Gastrocnemius medialis (tissue), 4 donors: ENCODE measurements at regions not wholly inside any gene's neighbourhood (a gene's known extent, or its start where the extent isn't known, plus 50 kb on each side); places are given as distances from the start of the nearest gene placed in this dataset.

Source experiments
- POLR2A ChIP-seq, 2 donors: fragments of 450-650 bp; IDR thresholded peaks; one replicate each; pipeline ENCODE4 v1.6.1; 2017; ENCODE audit warnings: antibody characterized with exemption in 2 of 2, mild to moderate bottlenecking in 2 of 2, moderate library complexity in 2 of 2
- TF ChIP-seq, protein P1 (sequence below), 5 experiments: fragments of 450-650 bp in 3 of 5; fragments of 200-600 bp in 2 of 5; sonication (generic) in 2 of 5; IDR thresholded peaks in 4 of 5; conservative IDR thresholded peaks in 1 of 5; 1 replicate in 4 of 5; 2 replicates in 1 of 5; pipeline ENCODE4 v1.5.1; 2016 to 2019; ENCODE audit warnings: antibody characterized with exemption in 5 of 5, mild to moderate bottlenecking in 3 of 5, moderate library complexity in 3 of 5

- TF ChIP-seq, protein P1, sequence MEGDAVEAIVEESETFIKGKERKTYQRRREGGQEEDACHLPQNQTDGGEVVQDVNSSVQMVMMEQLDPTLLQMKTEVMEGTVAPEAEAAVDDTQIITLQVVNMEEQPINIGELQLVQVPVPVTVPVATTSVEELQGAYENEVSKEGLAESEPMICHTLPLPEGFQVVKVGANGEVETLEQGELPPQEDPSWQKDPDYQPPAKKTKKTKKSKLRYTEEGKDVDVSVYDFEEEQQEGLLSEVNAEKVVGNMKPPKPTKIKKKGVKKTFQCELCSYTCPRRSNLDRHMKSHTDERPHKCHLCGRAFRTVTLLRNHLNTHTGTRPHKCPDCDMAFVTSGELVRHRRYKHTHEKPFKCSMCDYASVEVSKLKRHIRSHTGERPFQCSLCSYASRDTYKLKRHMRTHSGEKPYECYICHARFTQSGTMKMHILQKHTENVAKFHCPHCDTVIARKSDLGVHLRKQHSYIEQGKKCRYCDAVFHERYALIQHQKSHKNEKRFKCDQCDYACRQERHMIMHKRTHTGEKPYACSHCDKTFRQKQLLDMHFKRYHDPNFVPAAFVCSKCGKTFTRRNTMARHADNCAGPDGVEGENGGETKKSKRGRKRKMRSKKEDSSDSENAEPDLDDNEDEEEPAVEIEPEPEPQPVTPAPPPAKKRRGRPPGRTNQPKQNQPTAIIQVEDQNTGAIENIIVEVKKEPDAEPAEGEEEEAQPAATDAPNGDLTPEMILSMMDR (IDR thresholded peaks at IDR 0.05 in 4 of 5, conservative IDR thresholded peaks at IDR 0.05 in 1 of 5), result no peak
- TF ChIP-seq POLR2A (IDR thresholded peaks at IDR 0.05), result no peak
Measured at GRCh38 chrX:117743469-117744251, 372.9 kb downstream of the KLHL13 start.
